AG08395 (cell line): ENCODE measurements at regions not wholly inside any gene's neighbourhood (a gene's known extent, or its start where the extent isn't known, plus 50 kb on each side); places are given as distances from the start of the nearest gene placed in this dataset.
A peak's percentile ranks its signal among the peaks of the same experiment; 100 is the strongest.

Experiments
- DNase-seq: peaks from one replicate; pipeline ENCODE4 v3.0.0; 2012; ENCODE audit warnings: mixed read lengths, low spot score

DNA sequence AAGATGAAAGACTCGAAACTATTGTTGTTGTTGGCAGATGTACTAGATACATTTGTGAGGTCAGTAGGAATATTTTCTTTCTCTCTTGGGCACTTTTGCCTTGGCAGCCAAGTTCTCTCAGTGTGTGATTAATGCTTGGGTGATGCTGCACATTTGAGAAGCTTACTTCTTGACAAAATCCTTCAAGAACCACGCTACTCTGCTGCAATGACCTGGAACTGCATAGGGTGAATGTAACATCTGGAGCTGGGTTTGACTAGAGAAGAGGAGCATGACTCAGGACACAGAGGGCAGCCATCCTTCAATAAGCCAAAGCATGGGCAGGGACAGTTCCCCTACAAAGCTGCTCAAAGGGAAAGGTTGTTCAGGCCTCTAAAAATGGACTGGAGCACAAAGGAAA lies 75.5 kb upstream of the PUM3 start:
- peak; percentile 50 for DNase-seq

DNA sequence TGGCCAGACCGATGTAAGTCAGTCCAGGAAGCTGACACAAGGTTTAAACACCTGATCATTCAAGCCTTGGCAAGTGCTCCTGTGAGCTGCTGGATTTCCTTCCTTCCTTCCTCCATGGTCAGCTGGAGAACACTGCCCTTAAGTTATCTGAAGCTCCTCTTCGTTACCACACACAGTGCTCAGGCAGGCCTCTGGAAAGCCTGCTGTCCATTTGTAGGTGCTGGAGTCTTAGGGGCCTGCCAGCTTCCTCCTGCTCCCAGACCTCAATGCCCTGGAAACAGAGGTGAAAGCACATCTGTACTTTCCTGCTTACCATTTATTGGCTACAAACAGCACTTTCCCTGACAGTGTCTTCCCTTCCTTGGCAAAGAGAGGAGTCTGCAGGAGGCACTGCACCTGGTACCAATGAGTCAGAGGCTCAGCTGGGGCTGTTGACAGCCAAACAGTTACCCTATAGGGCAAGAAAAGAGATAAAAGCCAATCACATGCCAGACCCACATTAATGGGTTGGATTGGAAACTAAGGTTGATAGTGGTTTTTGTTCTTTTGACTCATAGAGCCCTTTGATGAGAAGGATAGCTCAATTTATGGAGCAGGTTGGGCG lies 72.6 kb upstream of the PUM3 start:
- DNase-seq, result no peak

DNA sequence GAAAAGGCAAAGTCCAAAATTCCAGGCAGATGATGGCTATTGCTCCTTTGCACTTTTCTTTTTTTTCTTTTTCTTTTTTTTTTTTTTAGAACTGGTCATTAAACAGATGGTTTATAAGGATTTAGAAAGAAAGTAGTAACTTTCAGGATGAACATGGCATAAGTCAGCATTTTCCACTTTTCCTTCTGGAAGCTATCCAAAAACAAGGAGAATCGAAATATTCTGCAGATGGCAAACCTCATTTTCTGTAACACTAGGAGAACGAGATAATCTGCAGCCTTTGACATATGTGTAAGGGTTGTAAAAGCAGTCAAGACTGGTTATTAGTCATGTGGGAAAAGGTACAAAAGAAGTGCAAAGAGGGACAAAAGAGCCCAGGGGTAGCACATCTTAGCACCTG lies 69.1 kb upstream of the PUM3 start:
- DNase-seq, result no peak

DNA sequence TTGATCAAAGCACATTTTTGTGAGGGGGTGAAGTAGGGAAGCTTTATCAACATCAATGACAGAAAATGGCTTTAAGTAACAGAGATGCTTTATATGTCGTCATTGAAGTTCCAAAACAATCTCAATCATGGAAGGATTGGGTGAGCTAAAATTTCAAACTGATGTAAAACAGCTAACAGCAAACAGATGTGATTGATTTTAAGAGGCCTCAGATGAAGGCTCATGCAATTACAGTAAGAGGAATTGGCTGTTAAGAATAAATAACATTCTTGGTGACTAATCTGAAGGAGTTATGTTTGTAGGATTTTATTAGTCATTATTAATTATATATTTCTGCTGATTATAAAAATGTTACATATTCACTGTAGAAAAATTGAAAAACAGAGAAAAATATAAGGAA lies 63.5 kb upstream of the PUM3 start:
- no peak for DNase-seq

DNA sequence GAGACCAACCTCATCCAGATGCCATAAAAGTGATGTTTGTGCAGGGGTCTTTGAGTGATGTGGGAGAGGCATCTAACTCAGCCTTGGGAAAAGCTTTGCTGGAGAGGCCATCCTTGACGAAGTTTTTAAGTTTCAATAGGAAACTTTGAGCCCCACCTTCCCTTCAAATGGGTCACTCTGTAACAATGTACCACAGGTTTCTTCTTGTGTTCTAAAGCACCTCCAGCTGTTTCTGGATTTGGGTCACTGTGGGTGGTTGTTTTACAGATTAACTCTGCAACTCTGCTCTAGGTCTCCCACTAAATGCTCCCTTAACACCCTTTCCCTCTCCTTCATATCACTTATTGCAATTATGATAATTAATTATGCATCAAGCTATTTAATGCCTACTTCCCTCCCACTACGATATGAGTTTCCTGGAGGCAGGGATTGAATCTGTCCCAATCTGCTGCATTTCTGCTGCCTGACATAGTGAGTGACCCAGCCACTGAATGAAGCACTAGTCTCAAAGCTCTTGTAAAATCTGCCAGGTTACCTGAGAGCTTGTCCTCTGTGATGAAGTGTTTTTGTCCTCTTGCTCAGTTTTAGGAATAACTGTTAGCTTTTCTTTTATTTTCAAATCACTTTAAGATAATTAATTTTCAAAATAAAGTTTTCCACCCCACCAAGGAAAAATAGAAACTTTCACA lies 60.5 kb upstream of the PUM3 start:
- DNase-seq, result no peak
